ENCODE measurements at regions not wholly inside any gene's neighbourhood (a gene's known extent, or its start where the extent isn't known, plus 50 kb on each side); places are given as distances from the start of the nearest gene placed in this dataset.

GRCh38 chr14:44616204-44616603, 109.1 kb upstream of the FSCB start:
- Histone ChIP-seq H3K27me3 (ENCODE audit: control insufficient read depth, extremely low read depth, insufficient read depth, low read length) (no peaks in the 10 kb centered on the region), H3K9ac (ENCODE audit: control insufficient read depth, extremely low read depth, insufficient read depth, low read length) (no peak overlapping the region), H4K20me1 (ENCODE audit: control insufficient read depth, extremely low read depth, insufficient read depth, low read length) (no peaks in the 10 kb centered on the region), H2AFZ (ENCODE audit: control insufficient read depth, low read length) (no peak overlapping the region), H3K27ac (ENCODE audit: control insufficient read depth, insufficient read depth, low read length) (no peak overlapping the region), H3K79me2 (ENCODE audit: control insufficient read depth, insufficient read depth, low read length) (no peaks in the 10 kb centered on the region), H3K4me3 (ENCODE audit: control insufficient read depth in 2 of 3, extremely low read depth in 1 of 3, insufficient read depth in 2 of 3, low read depth in 1 of 3, low read length in 3 of 3) (no peak overlapping the region), H3K9me1 (ENCODE audit: control insufficient read depth, extremely low read depth, insufficient read depth, low read length) (no peaks in the 10 kb centered on the region), H3K36me3 (ENCODE audit: control insufficient read depth in 2 of 2, extremely low read depth in 1 of 2, insufficient read depth in 2 of 2, low read length in 2 of 2) (no peaks in the 10 kb centered on the region), H3K4me2 (ENCODE audit: control insufficient read depth, extremely low read depth, insufficient read depth, low read depth, low read length) (no peak overlapping the region), H3K9me3 (ENCODE audit: control insufficient read depth, low read depth, low read length) (no peaks in the 10 kb centered on the region), H3K4me1 (ENCODE audit: control insufficient read depth, extremely low read depth, insufficient read depth, low read length) (no peaks in the 10 kb centered on the region)
- dilution Hi-C loops (cut with MboI; ENCODE audit: extremely low pct_ligation_motif_present, low sequenced_read_pairs): no loop called here
- DNase-seq (ENCODE audit: low read depth, low spot score) (no peak), FAIRE-seq (no peak)
- TF ChIP-seq EZH2 (IDR thresholded peaks at IDR 0.05; ENCODE audit: low read length) (no peak), CTCF (optimal IDR thresholded peaks at IDR 0.05 in 1 of 3, IDR thresholded peaks at IDR 0.05 in 1 of 3, conservative IDR thresholded peaks at IDR 0.05 in 1 of 3; ENCODE audit: extremely low read depth in 1 of 3, insufficient read depth in 2 of 3, low read length in 3 of 3) (no peak)

- Histone ChIP-seq H3K9ac (ENCODE audit: control insufficient read depth, extremely low read depth, insufficient read depth, low read length) (no peak overlapping the region), H3K9me3 (ENCODE audit: control insufficient read depth, low read depth, low read length) (no peaks in the 10 kb centered on the region), H3K79me2 (ENCODE audit: control insufficient read depth, insufficient read depth, low read length) (no peaks in the 10 kb centered on the region), H3K27me3 (ENCODE audit: control insufficient read depth, extremely low read depth, insufficient read depth, low read length) (no peaks in the 10 kb centered on the region), H3K4me1 (ENCODE audit: control insufficient read depth, extremely low read depth, insufficient read depth, low read length) (no peaks in the 10 kb centered on the region), H3K9me1 (ENCODE audit: control insufficient read depth, extremely low read depth, insufficient read depth, low read length) (no peaks in the 10 kb centered on the region), H3K4me3 (ENCODE audit: control insufficient read depth in 2 of 3, extremely low read depth in 1 of 3, insufficient read depth in 2 of 3, low read depth in 1 of 3, low read length in 3 of 3) (no peak overlapping the region), H3K4me2 (ENCODE audit: control insufficient read depth, extremely low read depth, insufficient read depth, low read depth, low read length) (no peak overlapping the region), H4K20me1 (ENCODE audit: control insufficient read depth, extremely low read depth, insufficient read depth, low read length) (no peaks in the 10 kb centered on the region), H3K27ac (ENCODE audit: control insufficient read depth, insufficient read depth, low read length) (no peak overlapping the region), H3K36me3 (ENCODE audit: control insufficient read depth in 2 of 2, extremely low read depth in 1 of 2, insufficient read depth in 2 of 2, low read length in 2 of 2) (no peaks in the 10 kb centered on the region), H2AFZ (ENCODE audit: control insufficient read depth, low read length) (no peak overlapping the region)
- no peak for TF ChIP-seq CTCF (optimal IDR thresholded peaks at IDR 0.05 in 1 of 3, IDR thresholded peaks at IDR 0.05 in 1 of 3, conservative IDR thresholded peaks at IDR 0.05 in 1 of 3; ENCODE audit: extremely low read depth in 1 of 3, insufficient read depth in 2 of 3, low read length in 3 of 3)
- no peak for TF ChIP-seq EZH2 (IDR thresholded peaks at IDR 0.05; ENCODE audit: low read length)
- dilution Hi-C loops (cut with MboI; ENCODE audit: extremely low pct_ligation_motif_present, low sequenced_read_pairs): no loop called here
- no peak for FAIRE-seq
- no peak for DNase-seq (ENCODE audit: low read depth, low spot score)
These were observed 106.1 kb upstream of the FSCB start for GRCh38 chr14:44613061-44613712.

All from keratinocyte (primary cell).